ENCODE measurements at regions not wholly inside any gene's neighbourhood (a gene's known extent, or its start where the extent isn't known, plus 50 kb on each side); places are given as distances from the start of the nearest gene placed in this dataset.

GRCh38 chr3:31103623-31104180, 209.2 kb upstream of the GADL1 start:
- no peak overlapping the region for H2AFZ ChIP-seq
- no peak for DNase-seq (ENCODE audit: low spot score)
- no peaks in the 10 kb centered on the region for H3K4me1 ChIP-seq (ENCODE audit: insufficient read depth)
- H3K4me3 ChIP-seq, result no peak overlapping the region
- no peaks in the 10 kb centered on the region for H3K27me3 ChIP-seq
- no peaks in the 10 kb centered on the region for H3K36me3 ChIP-seq (replicated peaks; ENCODE audit: insufficient read depth, low read depth)
- no peaks in the 10 kb centered on the region for H4K20me1 ChIP-seq (ENCODE audit: insufficient read depth, poor library complexity, severe bottlenecking)
- no peaks in the 10 kb centered on the region for H3K9me2 ChIP-seq (replicated peaks; ENCODE audit: insufficient read depth)
- H3K27ac ChIP-seq, result no peak overlapping the region
- H3K9me3 ChIP-seq (ENCODE audit: low read depth), result no peaks in the 10 kb centered on the region
- TF ChIP-seq EZH2 (IDR thresholded peaks at IDR 0.05; ENCODE audit: borderline replicate concordance) (no peak), EZH2phosphoT487 (IDR thresholded peaks at IDR 0.05; ENCODE audit: low read depth, severe bottlenecking, unreplicated experiment) (no peak), CTCF (IDR thresholded peaks at IDR 0.05; ENCODE audit: poor library complexity) (no peak)
- no peak overlapping the region for H3K4me2 ChIP-seq
- H3K79me2 ChIP-seq, result no peaks in the 10 kb centered on the region
- 72% methylated on average over 4 of the region's 4 CpGs for WGBS (ENCODE audit: low lambda C conversion rate, missing lambda C conversion rate)

GRCh38 chr3:31105011-31105410, 210.6 kb upstream of the GADL1 start:
- Histone ChIP-seq H3K36me3 (replicated peaks; ENCODE audit: insufficient read depth, low read depth) (no peaks in the 10 kb centered on the region), H3K9me3 (ENCODE audit: low read depth) (no peaks in the 10 kb centered on the region), H3K9me2 (replicated peaks; ENCODE audit: insufficient read depth) (no peaks in the 10 kb centered on the region), H3K4me1 (ENCODE audit: insufficient read depth) (no peaks in the 10 kb centered on the region), H2AFZ (no peak overlapping the region), H3K79me2 (no peaks in the 10 kb centered on the region), H3K27me3 (no peaks in the 10 kb centered on the region), H3K4me3 (no peak overlapping the region), H3K27ac (no peak overlapping the region), H4K20me1 (ENCODE audit: insufficient read depth, poor library complexity, severe bottlenecking) (no peaks in the 10 kb centered on the region), H3K4me2 (no peak overlapping the region)
- TF ChIP-seq EZH2phosphoT487 (IDR thresholded peaks at IDR 0.05; ENCODE audit: low read depth, severe bottlenecking, unreplicated experiment), result no peak
- TF ChIP-seq CTCF (IDR thresholded peaks at IDR 0.05; ENCODE audit: poor library complexity), result no peak
- TF ChIP-seq EZH2 (IDR thresholded peaks at IDR 0.05; ENCODE audit: borderline replicate concordance), result no peak
- no peak for DNase-seq (ENCODE audit: low spot score)
- 92% methylated on average over 1 of the region's 1 CpG for WGBS (ENCODE audit: low lambda C conversion rate, missing lambda C conversion rate)

- Histone ChIP-seq H3K9me3 (ENCODE audit: low read depth) (no peaks in the 10 kb centered on the region), H3K36me3 (replicated peaks; ENCODE audit: insufficient read depth, low read depth) (no peaks in the 10 kb centered on the region), H3K9me2 (replicated peaks; ENCODE audit: insufficient read depth) (no peaks in the 10 kb centered on the region), H3K79me2 (no peaks in the 10 kb centered on the region), H3K4me1 (ENCODE audit: insufficient read depth) (no peaks in the 10 kb centered on the region), H4K20me1 (ENCODE audit: insufficient read depth, poor library complexity, severe bottlenecking) (no peaks in the 10 kb centered on the region), H2AFZ (no peak overlapping the region), H3K27me3 (no peaks in the 10 kb centered on the region), H3K27ac (no peak overlapping the region), H3K4me2 (no peak overlapping the region), H3K4me3 (no peak overlapping the region)
- TF ChIP-seq EZH2phosphoT487 (IDR thresholded peaks at IDR 0.05; ENCODE audit: low read depth, severe bottlenecking, unreplicated experiment) (no peak), EZH2 (IDR thresholded peaks at IDR 0.05; ENCODE audit: borderline replicate concordance) (no peak)
- WGBS (ENCODE audit: low lambda C conversion rate, missing lambda C conversion rate), result 95% methylated on average over 2 of the region's 2 CpGs
- DNase-seq (ENCODE audit: low spot score), result no peak
Observed at GRCh38 chr3:31105438-31106077, 211.1 kb upstream of the GADL1 start.

GRCh38 chr3:31106204-31106603, 211.7 kb upstream of the GADL1 start:
- Histone ChIP-seq H3K79me2 (no peaks in the 10 kb centered on the region), H3K4me1 (ENCODE audit: insufficient read depth) (no peaks in the 10 kb centered on the region), H3K9me2 (replicated peaks; ENCODE audit: insufficient read depth) (no peaks in the 10 kb centered on the region), H3K27me3 (no peaks in the 10 kb centered on the region), H3K36me3 (replicated peaks; ENCODE audit: insufficient read depth, low read depth) (no peaks in the 10 kb centered on the region), H4K20me1 (ENCODE audit: insufficient read depth, poor library complexity, severe bottlenecking) (no peaks in the 10 kb centered on the region), H2AFZ (no peak overlapping the region), H3K27ac (no peak overlapping the region), H3K4me3 (no peak overlapping the region), H3K9me3 (ENCODE audit: low read depth) (no peaks in the 10 kb centered on the region), H3K4me2 (no peak overlapping the region)
- 89% methylated on average over 2 of the region's 2 CpGs for WGBS (ENCODE audit: low lambda C conversion rate, missing lambda C conversion rate)
- no peak for DNase-seq (ENCODE audit: low spot score)
- TF ChIP-seq CTCF (IDR thresholded peaks at IDR 0.05; ENCODE audit: poor library complexity) (no peak), EZH2phosphoT487 (IDR thresholded peaks at IDR 0.05; ENCODE audit: low read depth, severe bottlenecking, unreplicated experiment) (no peak), EZH2 (IDR thresholded peaks at IDR 0.05; ENCODE audit: borderline replicate concordance) (no peak)
